ENCODE measurements at regions not wholly inside any gene's neighbourhood (a gene's known extent, or its start where the extent isn't known, plus 50 kb on each side); places are given as distances from the start of the nearest gene placed in this dataset.

DNA sequence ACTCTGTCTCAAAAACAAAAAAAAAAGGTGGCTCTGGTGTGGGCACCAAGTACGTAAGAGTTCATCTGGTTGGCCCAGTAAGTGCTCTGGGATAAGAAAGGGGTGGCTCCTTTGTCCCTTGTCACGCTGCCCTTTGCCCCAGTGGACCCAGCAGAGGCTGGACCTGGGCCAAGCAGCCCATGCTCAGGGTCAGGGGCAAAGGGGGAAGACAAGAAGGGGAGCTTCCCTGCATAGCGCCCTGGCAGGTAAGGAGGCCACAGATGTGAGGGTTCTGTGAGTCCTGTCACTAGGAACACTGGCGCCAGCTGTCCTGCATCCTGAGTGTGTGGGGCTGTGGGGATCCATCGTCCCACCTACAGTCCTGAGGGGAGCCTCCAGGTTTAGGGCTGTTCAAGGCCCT lies 65.3 kb downstream of the GADD45G start:
- no peaks in the 10 kb centered on the region for H3K27me3 Mint-ChIP-seq
- CTCF ChIA-PET: interaction anchor here (1.1 kb wide), 1 partner anchor 72 kb away, joined by 3 read pairs; no protein-coding TSS in a partner anchor

GRCh38 chr9:89670801-89671434 lies 66.1 kb downstream of the GADD45G start:
- ATAC-seq (no peak), DNase-seq (no peak)
- POLR2A ChIA-PET: no interaction called here
- no peaks in the 10 kb centered on the region for H3K4me1 Mint-ChIP-seq (ENCODE audit: low read depth)
- no peaks in the 10 kb centered on the region for H3K27me3 Mint-ChIP-seq
- no peak for TF ChIP-seq CTCF (IDR thresholded peaks at IDR 0.05)
- no peak overlapping the region for H3K27ac Mint-ChIP-seq
- no peaks in the 10 kb centered on the region for H3K36me3 Mint-ChIP-seq (ENCODE audit: low read depth)
- intact Hi-C loops (cut with micrococcal nuclease): no loop called here
- H3K4me3 Mint-ChIP-seq: no peak overlapping the region
- CTCF ChIA-PET: interaction anchor here (1.1 kb wide), 1 partner anchor 73 kb away, joined by 3 read pairs; no protein-coding TSS in a partner anchor
- H3K9me3 Mint-ChIP-seq: no peaks in the 10 kb centered on the region

More for the DNA sequence above, 65.3 kb downstream of the GADD45G start:
- TF ChIP-seq CTCF (IDR thresholded peaks at IDR 0.05): no peak
- DNase-seq (no peak), ATAC-seq (no peak)
- intact Hi-C loops (cut with micrococcal nuclease): no loop called here
- H3K27ac Mint-ChIP-seq: no peak overlapping the region
- H3K36me3 Mint-ChIP-seq (ENCODE audit: low read depth): no peaks in the 10 kb centered on the region
- H3K9me3 Mint-ChIP-seq: no peaks in the 10 kb centered on the region
- no peaks in the 10 kb centered on the region for H3K4me1 Mint-ChIP-seq (ENCODE audit: low read depth)
- POLR2A ChIA-PET: no interaction called here
- H3K4me3 Mint-ChIP-seq: no peak overlapping the region

DNA sequence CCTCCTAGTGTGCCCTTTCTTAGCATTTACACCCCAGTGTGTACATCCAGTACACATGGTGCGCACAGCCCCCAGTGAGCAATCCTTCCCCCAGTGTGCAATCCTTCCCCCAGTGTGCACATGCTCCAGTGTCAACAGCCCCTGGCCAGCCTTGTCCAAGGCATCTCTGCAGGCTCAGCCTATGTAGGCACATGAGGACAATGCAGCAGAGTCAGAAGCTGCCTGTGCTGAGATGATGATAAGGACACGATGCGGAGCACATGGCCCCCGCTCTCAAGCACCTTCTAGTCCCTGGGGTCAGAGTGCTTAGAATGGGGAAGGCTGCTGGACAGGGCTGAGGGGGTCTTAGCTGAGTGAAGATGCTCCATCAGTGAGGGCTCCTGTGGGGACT lies 69.8 kb downstream of the GADD45G start:
- no peaks in the 10 kb centered on the region for H3K4me1 Mint-ChIP-seq (ENCODE audit: low read depth)
- no peaks in the 10 kb centered on the region for H3K36me3 Mint-ChIP-seq (ENCODE audit: low read depth)
- no peak overlapping the region for H3K4me3 Mint-ChIP-seq
- TF ChIP-seq CTCF (IDR thresholded peaks at IDR 0.05): no peak
- ChIA-PET CTCF (interaction anchor here (0.7 kb wide), 1 partner anchor 17 kb away, joined by 3 read pairs; no protein-coding TSS in a partner anchor), POLR2A (no interaction called here)
- ATAC-seq: no peak
- DNase-seq: no peak
- H3K27me3 Mint-ChIP-seq: no peaks in the 10 kb centered on the region
- no peak overlapping the region for H3K27ac Mint-ChIP-seq
- H3K9me3 Mint-ChIP-seq: no peaks in the 10 kb centered on the region
- intact Hi-C loops (cut with micrococcal nuclease): no loop called here

DNA sequence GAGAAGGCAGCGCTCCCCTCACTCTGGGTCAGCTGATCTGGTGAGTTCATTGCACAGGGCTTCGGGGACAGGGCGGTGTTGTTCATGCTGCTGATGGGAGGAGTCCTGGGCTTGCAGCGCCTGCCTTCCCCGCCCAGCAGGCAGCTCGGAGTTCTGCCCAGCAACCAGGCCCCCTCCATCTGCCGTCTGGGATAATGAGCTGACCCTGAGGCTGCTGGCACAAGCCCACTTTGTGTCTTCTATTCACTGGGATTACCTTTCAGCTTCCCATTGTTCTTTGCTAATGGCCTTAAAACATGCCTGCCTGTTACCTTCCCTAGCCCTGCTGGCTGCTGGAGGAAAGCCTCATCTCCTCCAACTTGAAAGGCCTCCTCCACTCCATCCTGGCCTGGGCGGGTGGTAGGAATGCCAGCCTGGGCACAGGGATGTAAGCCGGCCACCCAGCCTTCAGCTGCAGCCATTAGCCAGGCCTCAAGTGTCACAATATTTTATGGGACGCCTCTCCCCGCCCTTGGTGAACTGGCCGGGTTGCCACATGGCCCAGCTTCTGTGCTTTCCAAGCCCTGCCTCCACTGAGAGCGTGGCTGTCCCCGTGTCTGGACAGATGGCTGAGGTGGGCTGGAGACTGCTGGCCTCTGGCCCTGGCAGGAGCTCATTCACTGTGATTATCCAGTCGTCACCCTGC lies 70.4 kb downstream of the GADD45G start:
- no peaks in the 10 kb centered on the region for H3K9me3 Mint-ChIP-seq

More for the DNA sequence above, 70.4 kb downstream of the GADD45G start:
- ATAC-seq (no peak), DNase-seq (no peak)
- ChIA-PET CTCF (interaction anchor here (0.7 kb wide), 1 partner anchor 17 kb away, joined by 3 read pairs; no protein-coding TSS in a partner anchor), POLR2A (interaction anchor here (0.7 kb wide), 1 partner anchor 1226 kb away, joined by 3 read pairs; no protein-coding TSS in a partner anchor)
- no peak for TF ChIP-seq CTCF (IDR thresholded peaks at IDR 0.05)
- Mint-ChIP-seq H3K27me3 (no peaks in the 10 kb centered on the region), H3K36me3 (ENCODE audit: low read depth) (no peaks in the 10 kb centered on the region), H3K27ac (no peak overlapping the region), H3K4me1 (ENCODE audit: low read depth) (no peaks in the 10 kb centered on the region), H3K4me3 (no peak overlapping the region)
- intact Hi-C loops (cut with micrococcal nuclease): no loop called here

Measured in activated CD8-positive, alpha-beta T cell treated with anti-CD3 and anti-CD28 coated beads for 36 hours (primary cell).